ENCODE measurements at regions not wholly inside any gene's neighbourhood (a gene's known extent, or its start where the extent isn't known, plus 50 kb on each side); places are given as distances from the start of the nearest gene placed in this dataset.
"Not testable (repeated sequence)": the region's sequence is repeated elsewhere in the genome, so short reads cannot be mapped to it uniquely, and the experiment has no call there.

DNA sequence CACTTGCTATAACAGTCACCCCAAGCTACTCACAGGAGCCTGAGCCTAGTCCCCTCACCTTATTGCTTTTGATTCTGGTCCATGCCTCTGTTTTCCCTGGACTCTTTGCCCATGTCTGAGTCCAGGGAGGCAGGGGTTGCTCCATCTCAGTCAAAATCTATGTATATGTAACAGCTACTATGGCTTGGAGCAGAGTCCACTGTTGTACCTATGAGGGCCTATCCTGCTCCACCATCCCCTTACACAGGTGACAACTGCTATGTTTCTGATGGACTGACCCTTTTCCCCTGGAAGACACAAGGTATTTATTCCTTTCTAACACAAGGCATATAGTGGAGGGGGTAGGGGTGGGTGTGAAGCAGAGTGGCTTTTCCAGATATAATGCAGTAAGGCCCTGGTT, 119.6 kb downstream of the VPREB1 start:
- H3K4me1 ChIP-seq (ENCODE audit: control insufficient read depth, insufficient read depth, low read length), result no peaks in the 10 kb centered on the region
- no peaks in the 10 kb centered on the region for H3K36me3 ChIP-seq (ENCODE audit: control insufficient read depth, insufficient read depth, low read length)
- no peaks in the 10 kb centered on the region for H3K9me3 ChIP-seq (ENCODE audit: control insufficient read depth, low read length)
- H3K27me3 ChIP-seq (ENCODE audit: control insufficient read depth, insufficient read depth, low read length), result peaks cover 3% of the 10 kb centered on the region
- H3K9ac ChIP-seq (ENCODE audit: low read length), result no peak overlapping the region
- no peak overlapping the region for H3K4me3 ChIP-seq (ENCODE audit: low read length)

DNA sequence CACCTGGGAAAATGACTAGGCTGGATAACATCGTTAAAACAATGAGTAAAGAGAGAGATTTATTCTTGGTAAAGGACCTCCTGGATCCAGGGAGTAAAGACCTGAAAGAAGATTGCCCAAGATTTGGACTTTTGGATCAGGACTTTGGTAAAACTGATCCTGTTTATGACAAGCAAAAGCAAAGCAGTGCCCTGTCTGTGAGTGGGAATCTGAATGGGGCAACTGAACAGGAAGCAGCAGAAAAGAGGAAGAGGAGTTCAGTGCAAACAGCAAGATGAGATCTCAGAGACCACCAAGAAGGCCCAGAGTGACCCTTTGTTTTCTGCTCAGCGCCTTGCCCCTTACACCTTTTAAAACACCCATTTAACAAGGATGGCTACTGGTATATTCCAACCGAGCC, 122.0 kb downstream of the VPREB1 start:
- Histone ChIP-seq H3K9me3 (ENCODE audit: control insufficient read depth, low read length) (no peaks in the 10 kb centered on the region), H3K36me3 (ENCODE audit: control insufficient read depth, insufficient read depth, low read length) (no peaks in the 10 kb centered on the region), H3K4me1 (ENCODE audit: control insufficient read depth, insufficient read depth, low read length) (no peaks in the 10 kb centered on the region), H3K4me3 (ENCODE audit: low read length) (no peak overlapping the region), H3K9ac (ENCODE audit: low read length) (no peak overlapping the region), H3K27me3 (ENCODE audit: control insufficient read depth, insufficient read depth, low read length) (peaks cover 3% of the 10 kb centered on the region)

- H3K4me3 ChIP-seq (ENCODE audit: low read length), result no peak overlapping the region
- H3K36me3 ChIP-seq (ENCODE audit: control insufficient read depth, insufficient read depth, low read length), result no peaks in the 10 kb centered on the region
Measured at GRCh38 chr22:22368516-22368915, 123.9 kb downstream of the VPREB1 start.

DNA sequence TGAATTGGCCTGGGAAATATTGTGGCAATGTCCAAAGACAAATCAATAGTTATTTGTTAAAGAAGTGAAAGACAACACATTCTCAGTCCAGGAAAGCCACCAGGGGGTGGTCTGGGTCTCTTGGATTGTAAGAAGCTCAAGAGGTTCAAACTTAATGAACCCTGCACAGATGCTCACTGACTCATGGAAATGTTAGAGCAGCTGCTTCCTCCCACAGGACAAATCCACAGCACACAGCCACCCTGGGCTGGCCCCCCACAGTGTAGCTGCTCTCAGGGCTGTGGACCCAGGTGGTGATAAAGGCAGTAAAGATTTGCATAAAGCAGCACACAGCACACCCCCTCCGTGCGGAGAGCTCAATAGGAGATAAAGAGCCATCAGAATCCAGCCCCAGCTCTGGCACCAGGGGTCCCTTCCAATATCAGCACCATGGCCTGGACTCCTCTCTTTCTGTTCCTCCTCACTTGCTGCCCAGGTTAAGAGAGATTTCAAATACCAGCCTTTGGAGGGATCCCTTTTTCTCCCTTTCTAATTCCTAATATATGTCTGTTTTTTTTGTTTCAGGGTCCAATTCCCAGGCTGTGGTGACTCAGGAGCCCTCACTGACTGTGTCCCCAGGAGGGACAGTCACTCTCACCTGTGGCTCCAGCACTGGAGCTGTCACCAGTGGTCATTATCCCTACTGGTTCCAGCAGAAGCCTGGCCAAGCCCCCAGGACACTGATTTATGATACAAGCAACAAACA, 124.8 kb downstream of the VPREB1 start:
- H3K9ac ChIP-seq (ENCODE audit: low read length); H3K4me1 ChIP-seq (ENCODE audit: control insufficient read depth, insufficient read depth, low read length); H3K4me3 ChIP-seq (ENCODE audit: low read length); H3K27me3 ChIP-seq (ENCODE audit: control insufficient read depth, insufficient read depth, low read length); H3K36me3 ChIP-seq (ENCODE audit: control insufficient read depth, insufficient read depth, low read length); H3K9me3 ChIP-seq (ENCODE audit: control insufficient read depth, low read length): not testable (repeated sequence)

More at GRCh38 chr22:22368516-22368915, 123.9 kb downstream of the VPREB1 start:
- H3K9ac ChIP-seq (ENCODE audit: low read length), result no peak overlapping the region
- no peaks in the 10 kb centered on the region for H3K9me3 ChIP-seq (ENCODE audit: control insufficient read depth, low read length)
- peaks cover 3% of the 10 kb centered on the region for H3K27me3 ChIP-seq (ENCODE audit: control insufficient read depth, insufficient read depth, low read length)
- no peaks in the 10 kb centered on the region for H3K4me1 ChIP-seq (ENCODE audit: control insufficient read depth, insufficient read depth, low read length)

DNA sequence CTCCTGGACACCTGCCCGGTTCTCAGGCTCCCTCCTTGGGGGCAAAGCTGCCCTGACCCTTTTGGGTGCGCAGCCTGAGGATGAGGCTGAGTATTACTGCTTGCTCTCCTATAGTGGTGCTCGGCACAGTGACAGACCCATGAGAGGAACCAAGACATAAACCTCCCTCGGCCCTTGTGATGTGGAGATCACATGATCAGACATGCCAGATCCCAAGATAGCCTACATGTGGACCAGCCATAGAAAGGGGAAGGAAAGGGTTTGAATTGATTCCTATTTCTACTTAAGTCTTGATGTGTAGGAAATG, 125.3 kb downstream of the VPREB1 start:
- Histone ChIP-seq H3K9me3 (ENCODE audit: control insufficient read depth, low read length) (no peaks in the 10 kb centered on the region), H3K9ac (ENCODE audit: low read length) (no peak overlapping the region), H3K4me3 (ENCODE audit: low read length) (no peak overlapping the region), H3K4me1 (ENCODE audit: control insufficient read depth, insufficient read depth, low read length) (no peaks in the 10 kb centered on the region), H3K36me3 (ENCODE audit: control insufficient read depth, insufficient read depth, low read length) (no peaks in the 10 kb centered on the region), H3K27me3 (ENCODE audit: control insufficient read depth, insufficient read depth, low read length) (peaks cover 3% of the 10 kb centered on the region)

DNA sequence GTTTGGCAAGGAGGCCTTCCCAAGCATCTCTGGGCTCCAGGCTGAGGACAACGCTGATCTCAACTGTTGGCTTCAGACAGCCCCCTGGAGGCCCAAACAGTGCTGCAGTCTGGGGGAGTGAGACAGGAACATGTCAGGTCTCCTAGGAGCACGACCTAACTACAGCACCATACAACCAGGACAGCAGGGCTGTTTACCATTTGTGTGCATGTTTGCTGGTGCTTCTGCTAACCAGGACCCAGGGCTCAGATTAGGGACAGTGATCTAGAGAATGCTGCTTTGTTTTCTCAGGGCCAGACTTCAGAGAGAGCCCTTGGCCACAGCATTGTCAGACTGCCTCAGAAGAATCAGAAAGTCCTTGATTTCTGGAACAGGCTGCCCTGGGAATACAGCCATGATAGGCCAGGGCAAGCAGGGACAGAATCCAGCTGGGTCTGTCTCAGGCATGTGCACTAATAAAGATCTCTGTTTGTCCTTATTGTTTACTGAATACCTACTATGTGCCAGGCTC, 126.5 kb downstream of the VPREB1 start:
- H3K27me3 ChIP-seq (ENCODE audit: control insufficient read depth, insufficient read depth, low read length), result no peaks in the 10 kb centered on the region
- H3K9me3 ChIP-seq (ENCODE audit: control insufficient read depth, low read length), result no peaks in the 10 kb centered on the region
- H3K36me3 ChIP-seq (ENCODE audit: control insufficient read depth, insufficient read depth, low read length), result no peaks in the 10 kb centered on the region

GRCh38 chr22:22372086-22372485, 127.5 kb downstream of the VPREB1 start:
- Histone ChIP-seq H3K36me3 (ENCODE audit: control insufficient read depth, insufficient read depth, low read length) (no peaks in the 10 kb centered on the region), H3K4me1 (ENCODE audit: control insufficient read depth, insufficient read depth, low read length) (no peaks in the 10 kb centered on the region), H3K4me3 (ENCODE audit: low read length) (no peak overlapping the region), H3K9ac (ENCODE audit: low read length) (no peak overlapping the region), H3K27me3 (ENCODE audit: control insufficient read depth, insufficient read depth, low read length) (no peaks in the 10 kb centered on the region), H3K9me3 (ENCODE audit: control insufficient read depth, low read length) (no peaks in the 10 kb centered on the region)

More for the DNA sequence above, 126.5 kb downstream of the VPREB1 start:
- Histone ChIP-seq H3K4me1 (ENCODE audit: control insufficient read depth, insufficient read depth, low read length) (no peaks in the 10 kb centered on the region), H3K4me3 (ENCODE audit: low read length) (no peak overlapping the region), H3K9ac (ENCODE audit: low read length) (no peak overlapping the region)

- Histone ChIP-seq H3K36me3 (ENCODE audit: control insufficient read depth, insufficient read depth, low read length) (no peaks in the 10 kb centered on the region), H3K9me3 (ENCODE audit: control insufficient read depth, low read length) (no peaks in the 10 kb centered on the region), H3K27me3 (ENCODE audit: control insufficient read depth, insufficient read depth, low read length) (no peaks in the 10 kb centered on the region), H3K9ac (ENCODE audit: low read length) (no peak overlapping the region), H3K4me1 (ENCODE audit: control insufficient read depth, insufficient read depth, low read length) (no peaks in the 10 kb centered on the region), H3K4me3 (ENCODE audit: low read length) (no peak overlapping the region)
Measured at GRCh38 chr22:22374163-22374562, 129.6 kb downstream of the VPREB1 start.

DNA sequence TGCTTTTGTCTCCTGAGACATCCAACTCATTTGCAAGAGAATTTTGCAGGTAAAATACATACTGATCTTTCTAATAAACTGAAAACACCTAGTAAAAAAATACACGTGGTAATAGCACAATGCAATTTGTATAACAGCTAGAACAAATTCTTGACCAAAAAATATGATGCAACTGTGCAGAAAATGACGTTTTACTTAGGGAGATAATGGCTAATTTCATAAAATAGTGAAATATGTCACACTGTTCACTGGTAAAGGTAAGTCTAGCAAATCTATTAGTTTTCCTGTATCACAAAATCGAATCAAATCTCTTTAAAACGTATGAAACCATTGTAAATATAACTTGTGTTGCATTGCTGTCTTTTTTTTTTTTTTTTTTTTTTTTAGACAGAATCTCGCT, 130.0 kb downstream of the VPREB1 start:
- Histone ChIP-seq H3K36me3 (ENCODE audit: control insufficient read depth, insufficient read depth, low read length) (no peaks in the 10 kb centered on the region), H3K4me1 (ENCODE audit: control insufficient read depth, insufficient read depth, low read length) (no peaks in the 10 kb centered on the region), H3K9ac (ENCODE audit: low read length) (no peak overlapping the region), H3K9me3 (ENCODE audit: control insufficient read depth, low read length) (no peaks in the 10 kb centered on the region), H3K4me3 (ENCODE audit: low read length) (no peak overlapping the region), H3K27me3 (ENCODE audit: control insufficient read depth, insufficient read depth, low read length) (no peaks in the 10 kb centered on the region)

DNA sequence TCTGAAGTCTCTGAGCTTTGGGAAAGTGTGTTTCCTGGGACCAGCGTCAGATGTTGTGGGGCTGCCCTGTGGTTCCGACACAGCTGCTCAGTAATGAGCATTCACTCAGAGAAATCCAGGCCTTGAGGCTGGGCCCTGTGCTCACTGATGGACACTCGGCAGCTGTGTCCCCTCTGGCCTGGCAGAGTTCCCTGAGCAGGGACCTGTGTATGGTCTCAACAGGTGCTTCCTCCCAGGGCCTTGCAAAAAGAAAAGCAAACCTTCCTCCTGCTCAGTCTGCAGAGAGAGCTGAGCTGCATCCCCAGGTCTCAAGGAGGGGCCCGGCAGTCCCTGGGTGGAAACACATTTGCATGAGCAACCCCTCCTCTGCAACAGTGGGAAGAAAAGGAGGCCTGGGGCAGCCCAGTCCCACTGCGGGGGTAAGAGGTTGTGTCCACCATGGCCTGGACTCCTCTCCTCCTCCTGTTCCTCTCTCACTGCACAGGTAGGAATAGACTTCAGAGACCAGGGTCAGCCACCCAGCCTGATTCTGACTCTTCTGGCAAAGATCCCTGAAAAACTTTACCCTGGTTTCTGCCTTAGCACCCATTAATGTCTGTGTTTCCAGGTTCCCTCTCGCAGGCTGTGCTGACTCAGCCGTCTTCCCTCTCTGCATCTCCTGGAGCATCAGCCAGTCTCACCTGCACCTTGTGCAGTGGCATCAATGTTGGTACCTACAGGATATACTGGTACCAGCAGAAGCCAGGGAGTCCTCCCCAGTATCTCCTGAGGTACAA, 131.2 kb downstream of the VPREB1 start:
- Histone ChIP-seq H3K36me3 (ENCODE audit: control insufficient read depth, insufficient read depth, low read length) (no peaks in the 10 kb centered on the region), H3K4me3 (ENCODE audit: low read length) (no peak overlapping the region), H3K9me3 (ENCODE audit: control insufficient read depth, low read length) (no peaks in the 10 kb centered on the region), H3K9ac (ENCODE audit: low read length) (no peak overlapping the region), H3K4me1 (ENCODE audit: control insufficient read depth, insufficient read depth, low read length) (no peaks in the 10 kb centered on the region), H3K27me3 (ENCODE audit: control insufficient read depth, insufficient read depth, low read length) (no peaks in the 10 kb centered on the region)

DNA sequence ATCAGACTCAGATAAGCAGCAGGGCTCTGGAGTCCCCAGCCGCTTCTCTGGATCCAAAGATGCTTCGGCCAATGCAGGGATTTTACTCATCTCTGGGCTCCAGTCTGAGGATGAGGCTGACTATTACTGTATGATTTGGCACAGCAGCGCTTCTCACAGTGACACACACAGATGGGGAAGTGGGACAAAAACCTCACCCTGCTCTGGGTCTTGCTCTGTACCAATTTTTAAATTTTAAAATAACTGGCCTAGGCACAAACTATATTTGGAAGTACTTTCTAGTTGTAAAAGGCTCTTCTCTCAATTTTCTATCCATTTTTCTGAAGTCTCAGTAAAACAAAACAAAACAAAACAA, 131.7 kb downstream of the VPREB1 start:
- H3K27me3 ChIP-seq (ENCODE audit: control insufficient read depth, insufficient read depth, low read length), result no peaks in the 10 kb centered on the region
- H3K9ac ChIP-seq (ENCODE audit: low read length), result no peak overlapping the region
- H3K9me3 ChIP-seq (ENCODE audit: control insufficient read depth, low read length), result no peaks in the 10 kb centered on the region
- no peak overlapping the region for H3K4me3 ChIP-seq (ENCODE audit: low read length)
- H3K36me3 ChIP-seq (ENCODE audit: control insufficient read depth, insufficient read depth, low read length), result no peaks in the 10 kb centered on the region
- no peaks in the 10 kb centered on the region for H3K4me1 ChIP-seq (ENCODE audit: control insufficient read depth, insufficient read depth, low read length)

DNA sequence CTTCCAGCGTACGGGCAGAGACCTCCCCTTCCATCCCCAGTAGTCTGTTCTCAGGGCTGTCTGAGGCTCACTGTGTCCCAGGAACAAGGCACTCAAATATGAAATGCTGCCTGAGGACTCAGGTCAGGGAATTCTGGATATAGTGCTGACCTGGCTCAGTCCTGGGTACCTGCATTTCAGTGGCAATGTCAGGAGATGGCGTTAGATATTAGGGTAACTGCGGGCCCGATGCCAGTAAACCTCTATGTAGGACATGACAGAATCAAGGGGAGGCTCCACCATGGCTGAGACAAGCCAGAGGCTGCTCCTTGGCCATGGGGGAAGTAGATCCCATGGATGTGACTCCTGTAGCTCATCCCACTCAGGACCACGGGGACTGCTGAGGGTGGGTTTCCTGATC, 131.7 kb downstream of the ZNF280B start:
- not testable (repeated sequence) for H3K27me3 ChIP-seq (ENCODE audit: control insufficient read depth, insufficient read depth, low read length); H3K4me3 ChIP-seq (ENCODE audit: low read length); H3K9me3 ChIP-seq (ENCODE audit: control insufficient read depth, low read length); H3K36me3 ChIP-seq (ENCODE audit: control insufficient read depth, insufficient read depth, low read length); H3K4me1 ChIP-seq (ENCODE audit: control insufficient read depth, insufficient read depth, low read length); H3K9ac ChIP-seq (ENCODE audit: low read length)

Measured in mucosa of stomach (tissue), 1 donor.